ENCODE measurements at regions not wholly inside any gene's neighbourhood (a gene's known extent, or its start where the extent isn't known, plus 50 kb on each side); places are given as distances from the start of the nearest gene placed in this dataset.

GRCh38 chr10:94213980-94214379 is 148.8 kb downstream of the NOC3L start:
- TF ChIP-seq POLR2A (IDR thresholded peaks at IDR 0.05), result no peak
- no peak for TF ChIP-seq CTCF (IDR thresholded peaks at IDR 0.05)

Measured in vagina (tissue), 2 donors.